LNCaP clone FGC (cell line): ENCODE measurements at regions not wholly inside any gene's neighbourhood (a gene's known extent, or its start where the extent isn't known, plus 50 kb on each side); places are given as distances from the start of the nearest gene placed in this dataset.

Experiments used
- DNase-seq: peaks from one replicate; pipeline ENCODE4 v3.0.0-alpha.2; 2011; ENCODE audit warnings: low read depth
- H3K4me3 ChIP-seq: 2 replicates; pipeline ENCODE4 v1.5.1; 2011; ENCODE audit warnings: mild to moderate bottlenecking, low read depth, low read length, control low read depth
- CTCF ChIP-seq: IDR thresholded peaks from 2 replicates; pipeline ENCODE4 v1.5.1; 2012; ENCODE audit warnings: mild to moderate bottlenecking; ENCODE audit not compliant: control insufficient read depth, insufficient read depth; ENCODE audit errors: extremely low read depth

DNA sequence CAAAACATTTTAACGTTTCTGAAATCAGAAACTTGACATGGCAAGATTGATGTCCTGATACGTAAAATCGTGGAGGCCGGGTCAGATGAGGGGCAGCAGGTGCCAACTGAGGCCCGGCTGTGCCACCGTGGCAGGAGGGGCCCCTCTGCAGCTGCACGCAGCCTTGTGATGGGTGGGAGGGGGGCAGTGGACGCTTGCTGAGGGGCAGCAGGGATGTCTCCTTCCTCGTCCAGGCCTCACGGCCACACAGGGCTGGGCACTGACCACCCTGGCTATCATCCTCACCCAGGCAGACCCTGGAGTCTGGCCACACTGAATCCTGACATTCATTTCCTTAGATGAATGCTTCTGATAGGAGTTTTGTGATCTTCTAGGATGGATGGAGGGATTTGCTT lies 114.7 kb downstream of the ERMARD start:
- TF ChIP-seq CTCF = no peak
- no peak overlapping the region for H3K4me3 ChIP-seq
- DNase-seq = no peak

DNA sequence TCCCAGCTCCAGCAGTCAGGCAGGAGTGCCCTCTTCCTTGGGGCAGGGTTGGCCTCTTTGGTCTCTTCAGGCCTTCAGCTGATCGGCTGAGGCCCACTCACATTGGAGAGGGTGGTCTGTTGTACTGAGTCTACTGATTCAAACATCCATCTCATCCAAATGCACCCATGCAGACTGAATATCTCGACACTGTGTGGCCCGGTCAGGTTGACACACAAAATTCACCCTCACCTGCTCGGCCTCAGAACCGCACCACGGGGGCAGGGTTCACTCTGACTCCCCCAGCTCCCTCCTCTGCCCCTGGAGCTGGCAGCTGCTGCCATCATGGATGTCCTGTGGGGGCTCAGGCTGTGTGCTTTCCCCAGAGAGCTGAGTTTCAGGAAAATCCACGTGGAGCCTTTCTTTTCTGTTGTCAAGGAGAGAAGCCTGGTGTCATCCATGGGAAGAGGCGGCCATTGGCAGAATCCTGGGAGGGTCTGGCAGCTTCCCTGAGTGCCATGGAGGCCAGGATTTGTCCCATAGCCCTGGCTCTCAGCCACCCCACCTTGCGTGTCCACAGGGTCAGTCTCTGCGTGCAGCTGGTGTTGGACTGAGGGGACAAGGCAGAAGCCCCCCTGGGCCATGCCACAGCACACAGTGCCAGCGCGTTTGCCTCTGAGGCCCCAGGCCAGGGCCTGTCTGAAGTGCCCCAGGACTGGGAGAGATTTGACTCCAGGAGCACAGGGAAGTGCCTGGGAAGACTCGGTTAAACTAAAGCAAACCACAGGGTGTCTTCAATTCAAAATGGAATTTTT lies 114.1 kb downstream of the ERMARD start:
- no peak overlapping the region for H3K4me3 ChIP-seq
- TF ChIP-seq CTCF = no peak
- no peak for DNase-seq

DNA sequence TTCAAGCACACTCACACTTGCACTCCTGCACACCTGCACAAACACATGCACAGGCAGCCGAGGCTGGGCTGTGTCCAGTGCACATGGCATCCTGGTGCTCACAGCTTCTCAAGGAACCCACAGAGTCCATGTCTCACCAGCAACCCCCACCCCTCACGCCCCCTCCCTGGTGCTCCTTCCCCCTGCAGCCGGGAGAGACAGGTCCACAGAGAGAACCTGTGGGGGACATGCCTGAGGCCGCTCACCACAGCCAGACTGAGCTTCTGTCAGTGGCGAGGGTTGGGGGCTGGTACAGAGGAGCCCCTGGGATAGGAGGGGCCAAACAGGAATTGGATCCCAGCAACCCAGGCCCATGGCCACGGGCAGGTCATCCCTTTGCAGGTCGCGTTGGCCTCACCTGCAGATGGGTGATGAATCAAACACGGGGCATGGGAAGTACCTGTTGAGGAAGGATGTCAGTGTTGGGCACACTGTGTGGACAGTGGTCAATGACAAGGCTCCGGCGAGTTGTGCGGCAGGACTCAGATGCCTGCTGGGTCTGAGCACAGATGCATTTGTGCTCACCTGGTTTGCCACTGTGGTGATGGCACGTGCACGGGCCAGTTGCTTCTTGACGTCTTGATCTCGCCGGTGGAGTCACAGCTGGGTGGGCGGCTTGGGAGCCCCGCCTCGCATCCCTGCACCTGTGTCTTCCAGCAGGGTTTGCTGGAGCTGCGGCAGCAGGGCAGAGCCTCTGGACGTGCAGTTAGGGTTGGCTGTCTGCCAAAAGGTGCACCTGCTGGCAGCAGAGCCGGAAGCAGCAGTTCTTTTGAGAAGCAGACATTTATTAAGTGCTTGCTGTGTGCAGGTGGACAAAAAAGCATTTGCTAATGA lies 113.0 kb downstream of the ERMARD start:
- TF ChIP-seq CTCF = no peak
- peak; percentile 23 for DNase-seq
- H3K4me3 ChIP-seq = no peak overlapping the region

DNA sequence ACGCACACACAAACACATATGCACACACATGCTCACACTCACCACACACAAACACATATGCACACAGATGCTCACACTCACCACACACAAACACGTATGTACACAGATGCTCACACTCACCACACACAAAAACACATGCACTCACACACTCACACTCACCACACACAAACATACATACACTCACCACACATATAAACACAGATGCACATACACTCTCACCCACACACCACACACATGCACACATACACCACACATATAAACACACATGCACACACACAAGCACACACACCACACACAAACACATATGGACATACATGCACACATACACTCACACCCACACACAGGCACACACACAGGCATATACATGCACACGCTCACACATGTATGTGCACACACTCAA lies 112.3 kb downstream of the ERMARD start:
- no peak for TF ChIP-seq CTCF
- no peak overlapping the region for H3K4me3 ChIP-seq
- no peak for DNase-seq

DNA sequence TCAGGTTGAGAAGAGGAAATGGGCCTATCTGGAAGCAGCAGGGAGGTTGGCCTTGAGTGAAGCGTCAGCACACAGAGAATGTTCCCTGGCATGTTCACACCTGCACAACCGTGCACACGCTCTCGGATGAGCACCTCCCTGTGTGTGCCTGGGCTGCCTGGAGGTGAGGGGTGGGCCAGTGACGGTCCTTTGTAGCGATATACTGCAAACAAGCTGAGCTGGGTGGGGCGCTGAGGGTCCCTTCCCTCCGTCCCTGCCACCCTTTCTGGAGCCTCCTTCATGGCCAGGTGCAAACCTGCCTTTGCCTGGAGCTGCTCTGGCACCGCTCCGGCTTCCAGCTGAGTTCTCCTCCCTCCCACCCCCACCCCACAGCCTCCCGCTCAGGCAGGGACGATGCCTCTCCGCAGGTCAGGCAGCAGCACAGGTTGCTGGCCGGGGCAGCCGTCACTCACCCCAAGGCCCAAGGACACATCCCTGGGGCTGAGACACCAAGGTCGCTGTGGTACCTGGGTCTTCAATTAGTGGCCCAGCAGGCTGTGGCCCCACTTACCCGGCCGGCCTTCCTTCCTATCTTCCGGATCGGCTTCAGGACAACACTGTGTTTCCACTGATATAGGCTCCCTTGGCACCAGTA lies 111.6 kb downstream of the ERMARD start:
- no peak overlapping the region for H3K4me3 ChIP-seq
- no peak for TF ChIP-seq CTCF
- no peak for DNase-seq

DNA sequence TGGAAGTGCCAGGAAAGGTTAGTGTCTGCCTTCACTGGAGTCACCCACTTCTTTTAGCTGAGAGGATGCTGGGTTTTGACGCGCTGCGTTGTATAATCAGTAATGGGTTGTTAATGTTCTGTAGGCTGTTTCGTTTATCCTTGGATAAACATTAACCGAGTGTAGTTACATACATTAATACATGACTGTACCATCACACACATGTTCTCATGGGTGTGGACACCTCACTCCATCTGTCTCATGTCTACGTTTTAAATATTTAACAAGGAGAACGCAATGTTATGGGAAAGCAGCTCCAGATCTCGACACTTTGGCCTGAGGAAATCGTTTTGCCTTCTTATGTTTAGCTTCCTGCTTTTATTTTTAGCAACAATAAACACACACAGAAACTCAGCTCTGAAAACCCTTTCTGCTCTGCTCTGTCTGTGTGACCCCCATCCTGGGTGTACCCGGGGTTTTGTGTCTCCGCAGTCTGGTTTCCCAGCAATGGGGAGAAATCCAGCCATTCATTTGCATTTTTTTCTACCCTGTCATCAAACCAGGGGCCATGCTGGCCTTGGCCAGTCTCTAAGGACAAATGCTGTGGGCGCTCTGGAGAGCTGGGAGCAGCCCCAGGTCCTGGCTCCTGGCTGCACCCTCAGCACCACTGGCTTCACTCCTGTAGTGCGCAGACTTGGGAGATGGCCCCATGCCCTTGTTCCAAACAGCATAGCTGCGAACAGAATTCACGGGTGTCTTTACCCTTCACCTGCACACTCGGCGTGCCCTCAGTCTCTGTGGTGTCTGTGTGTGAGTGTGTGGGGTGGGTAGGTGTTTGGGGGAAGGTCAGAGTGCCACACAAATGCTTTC lies 110.8 kb downstream of the ERMARD start:
- no peak overlapping the region for H3K4me3 ChIP-seq
- no peak for DNase-seq
- TF ChIP-seq CTCF = no peak
